ENCODE measurements at regions not wholly inside any gene's neighbourhood (a gene's known extent, or its start where the extent isn't known, plus 50 kb on each side); places are given as distances from the start of the nearest gene placed in this dataset.

DNA sequence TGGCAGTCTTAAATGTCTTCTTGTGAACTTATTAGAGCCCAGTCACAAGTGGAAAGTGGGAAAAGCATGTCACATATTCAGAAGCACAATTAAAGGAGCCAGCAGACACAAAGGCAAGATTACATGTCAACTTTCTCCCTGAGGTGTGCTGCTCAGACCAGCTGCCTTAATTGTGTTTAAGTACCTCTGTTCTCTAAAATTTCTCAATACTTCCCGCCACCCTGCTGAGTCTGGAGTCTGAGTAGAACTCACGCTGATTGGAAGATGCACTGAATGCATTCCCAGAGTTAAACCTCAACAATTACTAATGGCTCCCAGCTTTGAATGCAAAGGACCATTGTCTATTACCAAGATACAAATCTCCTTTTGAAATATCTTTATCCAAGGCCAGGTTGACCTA is 166.4 kb upstream of the COBL start (continued):
- TF ChIP-seq, protein P1, sequence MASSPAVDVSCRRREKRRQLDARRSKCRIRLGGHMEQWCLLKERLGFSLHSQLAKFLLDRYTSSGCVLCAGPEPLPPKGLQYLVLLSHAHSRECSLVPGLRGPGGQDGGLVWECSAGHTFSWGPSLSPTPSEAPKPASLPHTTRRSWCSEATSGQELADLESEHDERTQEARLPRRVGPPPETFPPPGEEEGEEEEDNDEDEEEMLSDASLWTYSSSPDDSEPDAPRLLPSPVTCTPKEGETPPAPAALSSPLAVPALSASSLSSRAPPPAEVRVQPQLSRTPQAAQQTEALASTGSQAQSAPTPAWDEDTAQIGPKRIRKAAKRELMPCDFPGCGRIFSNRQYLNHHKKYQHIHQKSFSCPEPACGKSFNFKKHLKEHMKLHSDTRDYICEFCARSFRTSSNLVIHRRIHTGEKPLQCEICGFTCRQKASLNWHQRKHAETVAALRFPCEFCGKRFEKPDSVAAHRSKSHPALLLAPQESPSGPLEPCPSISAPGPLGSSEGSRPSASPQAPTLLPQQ (tag by site-specific recombination; IDR thresholded peaks at IDR 0.05): no peak
- TF ChIP-seq TCF7L2 (IDR thresholded peaks at IDR 0.05; ENCODE audit: borderline replicate concordance, low read depth, low read length): no peak
- no peak for TF ChIP-seq BCL11A (tag by site-specific recombination; IDR thresholded peaks at IDR 0.05; ENCODE audit: low read depth)
- TF ChIP-seq ZNF148 (tag by site-specific recombination; IDR thresholded peaks at IDR 0.05; ENCODE audit: borderline replicate concordance): no peak
- TF ChIP-seq ZNF184 (tag by site-specific recombination; IDR thresholded peaks at IDR 0.05): no peak

GRCh38 chr7:51481421-51481820 is 164.8 kb upstream of the COBL start:
- Histone ChIP-seq H3K4me1 (ENCODE audit: control insufficient read depth, insufficient read depth, low read length) (no peaks in the 10 kb centered on the region), H3K36me3 (ENCODE audit: control insufficient read depth in 2 of 2, insufficient read depth in 1 of 2, low read length in 2 of 2) (no peaks in the 10 kb centered on the region), H3K9me3 (ENCODE audit: control insufficient read depth, insufficient read depth, low read depth, low read length) (no peaks in the 10 kb centered on the region), H3K4me3 (ENCODE audit: low read depth, low read length) (no peak overlapping the region), H3K27ac (ENCODE audit: extremely low read depth, low read depth, low read length) (no peak overlapping the region)
- TF ChIP-seq ZNF585B (tag by site-specific recombination; IDR thresholded peaks at IDR 0.05): no peak
- TF ChIP-seq ZBTB10 (tag by site-specific recombination; IDR thresholded peaks at IDR 0.05): no peak
- TF ChIP-seq, protein P2, sequence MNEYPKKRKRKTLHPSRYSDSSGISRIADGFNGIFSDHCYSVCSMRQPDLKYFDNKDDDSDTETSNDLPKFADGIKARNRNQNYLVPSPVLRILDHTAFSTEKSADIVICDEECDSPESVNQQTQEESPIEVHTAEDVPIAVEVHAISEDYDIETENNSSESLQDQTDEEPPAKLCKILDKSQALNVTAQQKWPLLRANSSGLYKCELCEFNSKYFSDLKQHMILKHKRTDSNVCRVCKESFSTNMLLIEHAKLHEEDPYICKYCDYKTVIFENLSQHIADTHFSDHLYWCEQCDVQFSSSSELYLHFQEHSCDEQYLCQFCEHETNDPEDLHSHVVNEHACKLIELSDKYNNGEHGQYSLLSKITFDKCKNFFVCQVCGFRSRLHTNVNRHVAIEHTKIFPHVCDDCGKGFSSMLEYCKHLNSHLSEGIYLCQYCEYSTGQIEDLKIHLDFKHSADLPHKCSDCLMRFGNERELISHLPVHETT (tag by site-specific recombination; IDR thresholded peaks at IDR 0.05): no peak
- no peak for TF ChIP-seq PRDM10 (tag by site-specific recombination; IDR thresholded peaks at IDR 0.05)
- no peak for TF ChIP-seq KLF8 (tag by site-specific recombination; IDR thresholded peaks at IDR 0.05)
- no peak for TF ChIP-seq ZNF664 (tag by site-specific recombination; IDR thresholded peaks at IDR 0.05)
- TF ChIP-seq ZNF324 (tag by site-specific recombination; IDR thresholded peaks at IDR 0.05): no peak
- TF ChIP-seq GLI4 (tag by site-specific recombination; IDR thresholded peaks at IDR 0.05): no peak
- TF ChIP-seq ZNF529 (tag by site-specific recombination; IDR thresholded peaks at IDR 0.05; ENCODE audit: insufficient replicate concordance): no peak
- TF ChIP-seq ZNF660 (tag by site-specific recombination; IDR thresholded peaks at IDR 0.05): no peak
- TF ChIP-seq, protein P3, sequence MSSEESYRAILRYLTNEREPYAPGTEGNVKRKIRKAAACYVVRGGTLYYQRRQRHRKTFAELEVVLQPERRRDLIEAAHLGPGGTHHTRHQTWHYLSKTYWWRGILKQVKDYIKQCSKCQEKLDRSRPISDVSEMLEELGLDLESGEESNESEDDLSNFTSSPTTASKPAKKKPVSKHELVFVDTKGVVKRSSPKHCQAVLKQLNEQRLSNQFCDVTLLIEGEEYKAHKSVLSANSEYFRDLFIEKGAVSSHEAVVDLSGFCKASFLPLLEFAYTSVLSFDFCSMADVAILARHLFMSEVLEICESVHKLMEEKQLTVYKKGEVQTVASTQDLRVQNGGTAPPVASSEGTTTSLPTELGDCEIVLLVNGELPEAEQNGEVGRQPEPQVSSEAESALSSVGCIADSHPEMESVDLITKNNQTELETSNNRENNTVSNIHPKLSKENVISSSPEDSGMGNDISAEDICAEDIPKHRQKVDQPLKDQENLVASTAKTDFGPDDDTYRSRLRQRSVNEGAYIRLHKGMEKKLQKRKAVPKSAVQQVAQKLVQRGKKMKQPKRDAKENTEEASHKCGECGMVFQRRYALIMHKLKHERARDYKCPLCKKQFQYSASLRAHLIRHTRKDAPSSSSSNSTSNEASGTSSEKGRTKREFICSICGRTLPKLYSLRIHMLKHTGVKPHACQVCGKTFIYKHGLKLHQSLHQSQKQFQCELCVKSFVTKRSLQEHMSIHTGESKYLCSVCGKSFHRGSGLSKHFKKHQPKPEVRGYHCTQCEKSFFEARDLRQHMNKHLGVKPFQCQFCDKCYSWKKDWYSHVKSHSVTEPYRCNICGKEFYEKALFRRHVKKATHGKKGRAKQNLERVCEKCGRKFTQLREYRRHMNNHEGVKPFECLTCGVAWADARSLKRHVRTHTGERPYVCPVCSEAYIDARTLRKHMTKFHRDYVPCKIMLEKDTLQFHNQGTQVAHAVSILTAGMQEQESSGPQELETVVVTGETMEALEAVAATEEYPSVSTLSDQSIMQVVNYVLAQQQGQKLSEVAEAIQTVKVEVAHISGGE (tag by site-specific recombination; conservative IDR thresholded peaks at IDR 0.05; ENCODE audit: low read depth): no peak
- no peak for TF ChIP-seq ZNF626 (tag by site-specific recombination; IDR thresholded peaks at IDR 0.05)
- no peak for TF ChIP-seq ZBTB21 (tag by site-specific recombination; IDR thresholded peaks at IDR 0.05)
- TF ChIP-seq ZNF791 (tag by site-specific recombination; IDR thresholded peaks at IDR 0.05): no peak
- TF ChIP-seq ZSCAN30 (tag by site-specific recombination; IDR thresholded peaks at IDR 0.05): no peak
- no peak for TF ChIP-seq ZNF549 (tag by site-specific recombination; IDR thresholded peaks at IDR 0.05)
- no peak for TF ChIP-seq SP7 (tag by site-specific recombination; IDR thresholded peaks at IDR 0.05)
- no peak for TF ChIP-seq ZBTB1 (tag by site-specific recombination; IDR thresholded peaks at IDR 0.05)
- ChIA-PET CTCF (no interaction called here), POLR2A (no interaction called here)

Measured in HEK293 (cell line).